SK-N-SH treated with all-trans-retinoic acid at 6 μM for 48 hours (cell line): ENCODE measurements at regions not wholly inside any gene's neighbourhood (a gene's known extent, or its start where the extent isn't known, plus 50 kb on each side); places are given as distances from the start of the nearest gene placed in this dataset.

Experiments
- ARNTL ChIP-seq: fragments of 450-650 bp; formaldehyde crosslinking; IDR thresholded peaks from 2 replicates; pipeline ENCODE4 v1.5.0; 2020; ENCODE audit warnings: low read depth, mild to moderate bottlenecking, moderate library complexity, borderline replicate concordance
- ESRRG ChIP-seq: fragments of 250-450 bp; sonication (Bioruptor Pico); IDR thresholded peaks from 2 replicates; pipeline ENCODE4 v1.6.1; 2021; ENCODE audit warnings: mild to moderate bottlenecking
- PATZ1 ChIP-seq: fragments of 250-450 bp; sonication (Bioruptor Pico); IDR thresholded peaks from 2 replicates; pipeline ENCODE4 v1.8.0; 2020; ENCODE audit warnings: mild to moderate bottlenecking, moderate library complexity, borderline replicate concordance
- POU6F1 ChIP-seq: fragments of 250-450 bp; sonication (Bioruptor Pico); IDR thresholded peaks from 2 replicates; pipeline ENCODE4 v1.8.0; 2021; ENCODE audit warnings: low read depth, mild to moderate bottlenecking, moderate library complexity, borderline replicate concordance
- PPARA ChIP-seq: fragments of 250-450 bp; sonication (Bioruptor Pico); IDR thresholded peaks from 2 replicates; pipeline ENCODE4 v1.5.0; 2020; ENCODE audit warnings: mild to moderate bottlenecking, borderline replicate concordance
- RARB ChIP-seq: fragments of 250-450 bp; sonication (Bioruptor Pico); IDR thresholded peaks from 2 replicates; pipeline ENCODE4 v1.8.0; 2021; ENCODE audit warnings: mild to moderate bottlenecking, moderate library complexity
- SNAI2 ChIP-seq: fragments of 250-450 bp; sonication (Bioruptor Pico); IDR thresholded peaks from 2 replicates; pipeline ENCODE4 v1.5.0; 2020; ENCODE audit warnings: mild to moderate bottlenecking, moderate library complexity
- TCF4 ChIP-seq: fragments of 250-450 bp; sonication (Bioruptor Pico); IDR thresholded peaks from 2 replicates; pipeline ENCODE4 v1.8.0; 2021; ENCODE audit warnings: mild to moderate bottlenecking, moderate library complexity, borderline replicate concordance
- ZFP30 ChIP-seq: fragments of 450-650 bp; formaldehyde crosslinking; IDR thresholded peaks from 2 replicates; pipeline ENCODE4 v1.5.0; 2022; ENCODE audit warnings: mild to moderate bottlenecking, moderate library complexity

GRCh38 chr2:34737146-34737545 lies 1138.0 kb upstream of the FAM98A start:
- TF ChIP-seq TCF4 (no peak), ZFP30 (CRISPR knock-in tag) (no peak), PATZ1 (CRISPR knock-in tag) (no peak), ESRRG (CRISPR knock-in tag) (no peak), POU6F1 (CRISPR knock-in tag) (no peak), RARB (CRISPR knock-in tag) (no peak), SNAI2 (no peak), ARNTL (no peak), PPARA (no peak)
